ENCODE measurements at regions not wholly inside any gene's neighbourhood (a gene's known extent, or its start where the extent isn't known, plus 50 kb on each side); places are given as distances from the start of the nearest gene placed in this dataset.

DNA sequence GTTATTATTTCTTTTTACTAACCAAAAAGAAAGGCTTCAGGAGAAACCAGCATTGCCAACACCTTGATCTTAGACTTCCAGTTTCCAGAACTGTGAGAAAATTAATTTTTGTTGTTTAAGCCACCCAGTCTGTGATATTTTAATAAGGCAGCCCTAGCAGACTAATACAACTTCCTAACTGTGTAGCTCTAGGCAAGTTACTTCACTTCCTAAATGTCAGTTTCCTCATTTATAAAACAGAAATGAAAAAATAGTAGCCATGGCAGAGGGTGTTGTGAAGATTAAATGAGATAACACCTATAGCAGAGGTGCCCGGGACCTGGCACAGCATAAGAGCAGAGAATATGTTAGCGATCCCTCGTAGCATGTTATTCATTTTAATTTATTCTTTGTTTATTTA lies 66.6 kb upstream of the HAND1 start:
- TF ChIP-seq, protein P1, sequence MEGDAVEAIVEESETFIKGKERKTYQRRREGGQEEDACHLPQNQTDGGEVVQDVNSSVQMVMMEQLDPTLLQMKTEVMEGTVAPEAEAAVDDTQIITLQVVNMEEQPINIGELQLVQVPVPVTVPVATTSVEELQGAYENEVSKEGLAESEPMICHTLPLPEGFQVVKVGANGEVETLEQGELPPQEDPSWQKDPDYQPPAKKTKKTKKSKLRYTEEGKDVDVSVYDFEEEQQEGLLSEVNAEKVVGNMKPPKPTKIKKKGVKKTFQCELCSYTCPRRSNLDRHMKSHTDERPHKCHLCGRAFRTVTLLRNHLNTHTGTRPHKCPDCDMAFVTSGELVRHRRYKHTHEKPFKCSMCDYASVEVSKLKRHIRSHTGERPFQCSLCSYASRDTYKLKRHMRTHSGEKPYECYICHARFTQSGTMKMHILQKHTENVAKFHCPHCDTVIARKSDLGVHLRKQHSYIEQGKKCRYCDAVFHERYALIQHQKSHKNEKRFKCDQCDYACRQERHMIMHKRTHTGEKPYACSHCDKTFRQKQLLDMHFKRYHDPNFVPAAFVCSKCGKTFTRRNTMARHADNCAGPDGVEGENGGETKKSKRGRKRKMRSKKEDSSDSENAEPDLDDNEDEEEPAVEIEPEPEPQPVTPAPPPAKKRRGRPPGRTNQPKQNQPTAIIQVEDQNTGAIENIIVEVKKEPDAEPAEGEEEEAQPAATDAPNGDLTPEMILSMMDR (conservative IDR thresholded peaks at IDR 0.05; ENCODE audit: low read length) = no peak
- no peak for TF ChIP-seq EZH2phosphoT487 (IDR thresholded peaks at IDR 0.05; ENCODE audit: borderline replicate concordance, low read depth, low read length)

Data from OCI-LY7 (cell line).